HG03571 (cell line): ENCODE measurements at regions not wholly inside any gene's neighbourhood (a gene's known extent, or its start where the extent isn't known, plus 50 kb on each side); places are given as distances from the start of the nearest gene placed in this dataset.

Source experiments
- ATAC-seq: cut with Tn5 transposase; IDR thresholded peaks from one replicate; pipeline ENCODE4 v1.9.1; 2021; ENCODE audit not compliant: unreplicated experiment

GRCh38 chr10:44769450-44769849 is 141.7 kb upstream of the TMEM72 start:
- ATAC-seq = no peak

DNA sequence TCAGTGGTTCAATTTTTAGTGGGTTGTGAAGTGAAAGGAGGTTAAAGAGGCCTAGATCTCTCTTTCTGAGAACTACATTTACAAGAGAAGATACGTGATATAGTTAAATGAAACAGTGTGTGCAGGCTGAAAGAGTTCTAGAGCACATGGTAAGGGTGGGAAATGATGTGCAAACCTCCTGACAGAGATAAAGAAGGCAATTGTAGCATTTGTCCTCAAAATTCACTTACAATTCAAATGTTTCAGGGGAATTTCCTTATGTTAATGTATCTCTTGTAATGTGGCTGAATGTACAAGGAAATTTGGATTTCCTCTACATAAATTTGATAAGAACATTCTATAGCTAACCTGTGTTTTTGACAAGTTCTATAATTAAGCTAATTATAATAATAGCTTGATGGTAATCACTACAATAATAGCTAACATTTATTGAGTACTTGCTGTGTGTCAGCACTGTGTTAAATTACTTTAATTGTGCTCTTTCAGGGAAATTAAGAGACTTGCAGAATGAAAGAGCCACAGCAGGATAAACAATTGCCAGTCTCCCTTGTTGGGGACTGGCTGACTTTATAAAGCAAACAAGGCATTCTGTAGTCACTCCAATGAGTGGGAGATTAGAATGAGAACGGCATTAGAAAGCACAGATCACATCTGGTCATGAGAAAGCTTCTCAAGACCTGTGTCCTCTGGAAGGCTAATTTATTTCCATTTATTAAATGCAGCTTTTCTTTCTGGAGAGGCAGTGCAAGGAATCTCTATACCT is 139.7 kb upstream of the TMEM72 start:
- no peak for ATAC-seq

DNA sequence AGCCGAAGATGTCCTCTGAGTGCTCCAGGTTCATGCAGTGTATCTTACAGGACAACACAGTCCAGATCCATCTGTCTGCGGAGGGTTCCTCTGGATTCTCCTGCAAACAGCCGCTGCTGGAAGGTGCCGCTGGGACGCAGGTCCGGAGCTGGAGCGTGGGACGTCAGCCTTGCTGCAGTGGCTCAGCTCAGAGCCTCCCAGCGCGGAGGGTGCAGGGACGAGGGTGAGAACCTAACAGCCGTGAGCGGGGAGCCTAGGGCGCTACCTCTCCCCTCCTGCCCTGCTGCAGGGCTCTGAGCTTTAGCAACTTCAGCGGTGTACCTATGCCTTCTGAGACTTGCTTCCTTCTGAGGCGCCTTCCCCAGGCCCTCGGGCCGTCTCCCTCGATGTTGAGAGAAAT is 137.6 kb upstream of the TMEM72 start:
- no peak for ATAC-seq

DNA sequence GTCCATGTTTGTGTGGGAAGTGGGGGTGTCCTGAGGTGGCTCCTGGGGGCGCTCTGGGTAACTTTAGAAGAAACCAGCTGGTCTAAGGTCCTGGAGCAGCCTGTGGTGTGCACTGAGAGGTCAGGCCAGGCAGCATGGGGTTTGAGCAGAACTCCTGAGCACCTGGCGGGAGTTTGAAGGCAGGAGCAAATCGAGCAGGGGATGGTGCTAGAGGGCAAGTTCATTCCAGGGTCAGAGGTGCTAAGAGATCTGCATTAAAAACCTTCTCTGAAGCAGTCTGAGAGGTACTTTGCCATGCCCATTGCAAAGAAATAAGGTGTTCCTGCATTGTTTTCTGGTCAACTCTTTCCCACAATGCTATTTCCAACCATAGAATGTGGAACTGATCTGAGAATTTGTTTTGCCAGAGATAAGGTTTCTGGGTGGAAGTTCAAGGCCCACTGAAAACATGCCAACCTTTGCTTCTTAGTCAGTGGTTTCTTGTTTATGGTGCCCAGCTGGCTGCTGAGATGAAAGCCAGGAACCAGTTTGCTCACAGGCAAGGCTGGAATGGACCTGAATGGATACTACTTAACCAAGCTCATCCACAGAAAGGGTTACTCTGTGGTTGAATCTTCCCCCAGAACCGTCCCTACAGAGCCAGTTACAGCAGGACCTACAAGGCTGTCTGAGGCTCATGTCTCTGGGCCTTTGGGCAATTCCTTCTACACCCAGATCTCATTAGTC is 136.3 kb upstream of the TMEM72 start:
- ATAC-seq = no peak

DNA sequence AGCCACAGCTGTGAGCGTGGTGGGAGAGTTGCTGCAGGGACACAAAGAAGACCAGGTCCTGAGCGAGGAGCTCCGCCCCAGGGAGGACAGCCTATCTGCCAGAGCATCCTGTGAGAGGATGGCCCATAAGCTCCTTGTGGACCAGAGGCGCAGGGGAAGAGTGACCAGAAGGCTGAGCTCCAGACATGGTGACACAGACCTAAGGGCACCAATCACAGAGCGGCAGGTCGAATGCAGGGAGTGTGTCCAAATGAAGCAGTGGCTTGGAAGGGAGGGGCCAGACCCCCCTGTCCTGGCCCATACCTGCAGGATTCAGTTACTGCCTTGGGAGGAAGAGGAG is 135.8 kb upstream of the TMEM72 start:
- ATAC-seq = no peak

DNA sequence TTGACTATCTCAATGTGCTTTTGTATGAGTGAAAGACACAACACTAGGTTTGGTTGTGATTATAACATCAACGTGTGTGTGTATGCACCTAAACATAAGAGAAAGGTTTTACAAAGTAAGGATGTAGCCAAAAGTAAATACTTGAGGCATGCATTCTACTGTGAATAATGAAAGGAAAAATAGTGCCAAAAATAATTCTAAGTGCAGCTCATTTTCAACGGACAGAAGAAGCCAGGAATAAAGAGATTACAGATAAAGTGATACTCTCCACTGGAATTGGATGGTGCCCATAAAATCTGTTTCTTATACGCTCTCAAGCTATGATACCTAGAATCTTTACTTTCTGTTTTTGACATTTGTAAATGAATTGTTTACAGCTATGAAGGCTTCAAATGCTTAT is 135.0 kb upstream of the TMEM72 start:
- ATAC-seq = no peak

DNA sequence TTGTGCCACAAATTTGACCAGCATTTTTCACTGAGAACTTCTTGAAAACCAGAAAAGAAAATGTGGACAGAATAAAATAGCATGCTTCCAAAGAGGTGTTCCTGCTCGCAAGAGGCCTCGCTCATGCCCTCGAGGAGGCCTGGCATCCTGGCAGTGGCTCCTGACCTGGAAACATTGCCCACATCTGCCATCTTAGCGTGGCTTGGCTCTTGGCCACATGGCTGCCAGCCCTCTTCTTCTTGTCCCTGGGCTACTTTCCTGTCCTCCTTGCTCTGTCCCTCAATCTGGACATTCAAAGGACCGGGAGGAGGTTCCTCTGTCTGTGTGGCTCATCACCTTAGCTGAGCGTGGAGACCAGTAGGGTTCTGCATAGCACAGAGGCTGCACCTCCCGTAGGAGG is 131.6 kb upstream of the TMEM72 start:
- no peak for ATAC-seq

- no peak for ATAC-seq
Measured at GRCh38 chr10:44780426-44780825, 130.7 kb upstream of the TMEM72 start.

GRCh38 chr10:44781131-44781530 is 130.0 kb upstream of the TMEM72 start:
- ATAC-seq = no peak

- ATAC-seq = no peak
Measured at GRCh38 chr10:44786286-44786850, 124.8 kb upstream of the TMEM72 start.

GRCh38 chr10:44787480-44788075 is 123.6 kb upstream of the TMEM72 start:
- ATAC-seq = no peak

DNA sequence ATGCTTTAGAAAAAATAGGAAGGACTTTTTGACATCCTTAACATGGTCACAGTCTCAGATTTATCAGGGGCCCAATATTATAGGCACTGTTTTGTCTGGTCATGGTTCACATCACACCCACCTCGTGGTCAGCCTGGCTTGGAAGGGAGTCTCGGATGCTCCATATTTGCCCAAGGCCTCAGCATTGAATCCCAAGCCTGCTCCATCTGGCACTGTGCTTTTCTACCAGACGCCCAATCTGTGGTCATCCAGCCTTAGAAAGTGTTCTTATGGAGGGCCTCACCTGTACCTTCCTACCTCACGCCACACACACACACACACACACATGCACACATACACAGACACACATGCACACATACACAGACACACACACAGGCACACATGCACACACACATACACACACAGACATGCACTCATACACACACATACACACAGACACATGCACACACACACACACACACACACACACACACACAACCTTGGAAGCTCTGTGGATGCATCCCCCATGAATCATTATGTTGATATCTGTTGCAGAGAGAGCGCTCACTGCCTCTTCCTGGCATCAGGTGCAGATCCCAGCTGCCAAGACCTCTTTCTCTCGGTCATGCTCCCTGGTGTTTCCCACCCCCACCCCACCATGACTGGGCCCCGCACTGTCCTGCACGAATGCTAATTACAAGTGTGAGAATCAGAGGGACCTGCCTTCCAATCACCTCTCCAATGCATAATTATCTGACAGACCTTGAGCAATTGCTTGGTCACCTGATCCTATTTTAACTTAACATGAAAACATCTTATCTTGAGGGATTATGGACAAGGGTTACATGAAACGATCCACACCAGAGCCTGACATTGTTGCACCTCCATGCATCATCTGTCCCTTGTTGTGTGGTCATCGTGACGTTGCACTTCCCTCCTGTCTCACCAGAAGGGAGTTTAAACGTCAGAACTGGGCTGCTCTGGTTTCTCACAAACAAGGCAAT is 122.7 kb upstream of the TMEM72 start:
- no peak for ATAC-seq

DNA sequence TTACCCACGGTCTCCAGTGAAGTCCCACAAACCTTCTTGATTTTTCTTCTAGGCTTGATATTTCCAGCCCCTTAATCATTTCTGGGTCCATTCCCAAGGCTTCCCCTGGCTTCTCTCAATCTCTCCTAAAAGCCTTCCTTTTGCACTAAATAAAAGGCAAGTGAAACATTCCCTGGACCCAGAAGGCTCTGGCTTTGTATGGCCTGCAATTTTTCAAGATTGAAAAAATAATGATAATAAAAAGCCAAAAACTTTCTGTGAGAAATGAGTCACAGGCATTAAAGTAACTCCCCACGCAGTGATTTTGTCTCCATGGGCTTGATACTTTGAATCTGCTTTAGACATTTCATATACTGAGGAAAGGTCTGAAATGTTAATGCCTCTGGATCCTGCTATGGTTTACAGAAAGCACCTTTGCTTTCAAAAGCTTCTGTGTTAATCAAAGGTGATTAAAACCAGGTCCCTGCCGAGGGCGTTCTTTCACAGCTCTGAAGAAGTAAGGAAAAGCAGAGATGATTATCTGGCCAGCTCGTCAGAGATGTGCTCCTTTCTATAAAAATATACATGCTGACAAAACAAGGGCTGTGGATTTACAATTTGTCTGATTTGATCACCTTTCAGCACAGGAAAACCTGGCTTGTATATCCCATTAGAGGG is 118.9 kb upstream of the TMEM72 start:
- no peak for ATAC-seq

- no peak for ATAC-seq
Measured at GRCh38 chr10:44799966-44800365, 111.2 kb upstream of the TMEM72 start.

DNA sequence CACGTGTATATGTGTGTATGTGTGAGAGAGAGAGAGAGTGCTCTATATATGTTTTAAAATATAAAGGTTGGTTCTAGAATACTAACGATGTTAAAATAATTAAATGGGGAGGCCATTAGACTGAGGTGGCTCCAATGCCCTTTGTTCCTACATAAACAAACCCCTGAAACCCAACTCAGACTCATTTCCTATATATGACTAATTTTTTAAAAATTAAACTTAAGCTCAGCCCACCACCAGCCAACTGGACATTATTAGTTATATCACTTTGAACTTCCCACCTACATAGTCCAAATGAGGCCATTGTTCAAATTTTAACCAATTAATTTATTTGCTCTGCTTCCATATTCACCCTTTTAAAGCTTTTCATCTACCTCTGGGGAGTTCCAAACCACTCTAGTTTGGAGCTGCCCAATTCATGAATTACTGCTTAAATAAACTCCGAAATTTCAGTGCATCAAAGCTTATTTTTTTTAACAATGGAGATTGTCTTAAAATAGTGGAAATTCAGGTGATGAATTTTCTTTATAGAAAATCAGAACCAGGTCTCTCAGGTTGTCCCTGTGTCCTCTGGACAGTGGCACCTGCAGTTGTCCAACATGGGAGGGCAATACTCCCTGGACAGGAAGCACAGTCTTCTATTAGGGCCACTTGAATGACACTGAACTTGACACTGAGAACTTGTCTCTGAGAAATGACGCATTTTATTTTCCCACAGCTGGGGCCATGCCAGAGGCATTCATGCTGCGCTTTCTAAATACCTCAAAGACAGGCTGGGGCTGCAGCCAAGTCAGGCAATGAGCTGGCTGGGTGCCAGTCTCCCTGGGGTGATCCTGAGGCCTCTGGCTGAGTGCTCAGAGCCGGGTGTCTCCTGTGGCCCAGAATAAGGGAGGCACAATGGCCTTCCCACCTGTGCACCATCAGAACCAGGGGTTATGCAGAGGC is 109.5 kb upstream of the TMEM72 start:
- ATAC-seq = no peak

DNA sequence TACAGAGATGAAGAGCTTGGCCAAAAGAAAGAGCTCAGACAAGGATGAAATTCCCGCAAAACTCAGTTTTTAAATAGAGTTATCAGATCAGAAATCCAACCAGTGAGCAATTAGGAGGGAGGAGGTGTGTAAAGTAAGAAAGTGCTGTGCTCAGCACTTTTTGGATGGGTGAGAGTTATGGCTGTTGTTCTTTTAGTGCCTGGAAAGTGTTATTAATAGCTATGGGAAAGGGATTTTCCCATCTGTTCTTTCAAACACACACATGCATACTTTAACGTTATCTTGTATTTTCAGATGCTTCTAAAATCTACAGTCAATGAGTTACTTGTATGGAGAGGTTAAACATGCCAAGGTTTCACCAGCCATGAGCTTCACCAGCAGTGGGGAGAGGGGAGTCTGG is 107.3 kb upstream of the TMEM72 start:
- no peak for ATAC-seq

- ATAC-seq = no peak
Measured at GRCh38 chr10:44804661-44805060, 106.5 kb upstream of the TMEM72 start.

GRCh38 chr10:44805466-44806210 is 105.5 kb upstream of the TMEM72 start:
- no peak for ATAC-seq

GRCh38 chr10:44806950-44807349 is 104.2 kb upstream of the TMEM72 start:
- no peak for ATAC-seq
